ENCODE measurements at regions not wholly inside any gene's neighbourhood (a gene's known extent, or its start where the extent isn't known, plus 50 kb on each side); places are given as distances from the start of the nearest gene placed in this dataset.

DNA sequence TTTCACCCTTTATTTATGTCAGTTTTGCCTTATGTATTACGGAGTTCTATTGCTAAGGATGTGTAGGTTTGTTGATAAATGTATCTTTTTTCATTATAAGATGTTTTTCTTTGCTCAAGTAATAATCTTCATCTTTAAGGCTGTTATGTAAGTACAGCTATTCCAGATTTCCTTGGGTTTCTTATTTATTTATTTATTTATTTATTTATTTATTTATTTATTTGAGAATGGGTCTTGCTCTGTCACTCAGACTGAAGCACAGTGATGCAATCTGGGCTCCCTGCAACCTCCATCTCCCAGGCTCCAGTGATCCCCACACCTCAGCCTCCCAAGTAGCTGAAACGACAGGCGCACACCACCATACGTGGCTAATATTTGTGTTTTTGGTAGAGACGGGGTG is 617.0 kb downstream of the SLITRK1 start:
- ChIA-PET CTCF (no interaction called here), POLR2A (no interaction called here)
- Histone ChIP-seq H3K4me3 (replicated peaks in 1 of 3; ENCODE audit: insufficient read depth in 1 of 3, low read depth in 1 of 3, low read length in 3 of 3) (no peak overlapping the region), H3K9me1 (replicated peaks; ENCODE audit: control insufficient read depth, extremely low read depth, insufficient read depth, low read length) (no peaks in the 10 kb centered on the region), H3K27ac (ENCODE audit: insufficient read depth, low read depth, low read length) (no peak overlapping the region), H4K20me1 (replicated peaks; ENCODE audit: control insufficient read depth, extremely low read depth, insufficient read depth, low read length) (no peaks in the 10 kb centered on the region), H3K27me3 (ENCODE audit: control insufficient read depth in 2 of 2, insufficient read depth in 2 of 2, low read length in 2 of 2) (no peaks in the 10 kb centered on the region), H3K4me2 (ENCODE audit: insufficient read depth, low read length) (no peak overlapping the region), H3K9me3 (replicated peaks; ENCODE audit: control insufficient read depth, insufficient read depth, low read length) (peaks cover 4% of the 10 kb centered on the region), H3K79me2 (ENCODE audit: control insufficient read depth, insufficient read depth, low read length) (no peaks in the 10 kb centered on the region), H3K36me3 (ENCODE audit: control insufficient read depth in 2 of 2, extremely low read depth in 1 of 2, insufficient read depth in 2 of 2, low read length in 2 of 2) (no peaks in the 10 kb centered on the region), H2AFZ (ENCODE audit: low read depth, low read length) (no peak overlapping the region), H3K4me1 (ENCODE audit: control insufficient read depth, extremely low read depth, insufficient read depth, low read length) (no peaks in the 10 kb centered on the region), H3K9ac (replicated peaks; ENCODE audit: extremely low read depth, insufficient read depth, low read length) (no peak overlapping the region)
- intact Hi-C loops (cut with micrococcal nuclease) = no loop called here
- dilution Hi-C loops (cut with MboI; ENCODE audit: extremely low pct_ligation_motif_present, low sequenced_read_pairs) = no loop called here
- no peak for DNase-seq (ENCODE audit: low read depth, low spot score)
- TF ChIP-seq EZH2 (IDR thresholded peaks at IDR 0.05; ENCODE audit: borderline replicate concordance, low read depth, low read length, severe bottlenecking) (no peak), FOS (IDR thresholded peaks at IDR 0.05; ENCODE audit: borderline replicate concordance, insufficient read depth, low read length) (no peak), GATA2 (IDR thresholded peaks at IDR 0.05; ENCODE audit: insufficient read depth, insufficient read length, low read depth, low read length) (no peak), JUN (IDR thresholded peaks at IDR 0.05; ENCODE audit: borderline replicate concordance, insufficient read depth, insufficient read length, low read depth) (no peak), MYC (IDR thresholded peaks at IDR 0.05; ENCODE audit: low read depth, low read length) (no peak), POLR2A (IDR thresholded peaks at IDR 0.05; ENCODE audit: low read depth, low read length) (no peak), POLR2AphosphoS5 (IDR thresholded peaks at IDR 0.05; ENCODE audit: insufficient read depth, low read depth, low read length) (no peak)
- TF ChIP-seq, protein P1, sequence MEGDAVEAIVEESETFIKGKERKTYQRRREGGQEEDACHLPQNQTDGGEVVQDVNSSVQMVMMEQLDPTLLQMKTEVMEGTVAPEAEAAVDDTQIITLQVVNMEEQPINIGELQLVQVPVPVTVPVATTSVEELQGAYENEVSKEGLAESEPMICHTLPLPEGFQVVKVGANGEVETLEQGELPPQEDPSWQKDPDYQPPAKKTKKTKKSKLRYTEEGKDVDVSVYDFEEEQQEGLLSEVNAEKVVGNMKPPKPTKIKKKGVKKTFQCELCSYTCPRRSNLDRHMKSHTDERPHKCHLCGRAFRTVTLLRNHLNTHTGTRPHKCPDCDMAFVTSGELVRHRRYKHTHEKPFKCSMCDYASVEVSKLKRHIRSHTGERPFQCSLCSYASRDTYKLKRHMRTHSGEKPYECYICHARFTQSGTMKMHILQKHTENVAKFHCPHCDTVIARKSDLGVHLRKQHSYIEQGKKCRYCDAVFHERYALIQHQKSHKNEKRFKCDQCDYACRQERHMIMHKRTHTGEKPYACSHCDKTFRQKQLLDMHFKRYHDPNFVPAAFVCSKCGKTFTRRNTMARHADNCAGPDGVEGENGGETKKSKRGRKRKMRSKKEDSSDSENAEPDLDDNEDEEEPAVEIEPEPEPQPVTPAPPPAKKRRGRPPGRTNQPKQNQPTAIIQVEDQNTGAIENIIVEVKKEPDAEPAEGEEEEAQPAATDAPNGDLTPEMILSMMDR (IDR thresholded peaks at IDR 0.05; ENCODE audit: extremely low read depth in 1 of 2, insufficient read depth in 1 of 2, low read depth in 1 of 2, low read length in 2 of 2) = no peak
- TF ChIP-seq, protein P2, sequence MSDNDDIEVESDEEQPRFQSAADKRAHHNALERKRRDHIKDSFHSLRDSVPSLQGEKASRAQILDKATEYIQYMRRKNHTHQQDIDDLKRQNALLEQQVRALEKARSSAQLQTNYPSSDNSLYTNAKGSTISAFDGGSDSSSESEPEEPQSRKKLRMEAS (IDR thresholded peaks at IDR 0.05; ENCODE audit: insufficient read depth, insufficient read length) = no peak
- BruUV-seq (replicated peaks) = no TSS peak
- no peak for FAIRE-seq

Measured in endothelial cell of umbilical vein (primary cell).